ENCODE measurements at regions not wholly inside any gene's neighbourhood (a gene's known extent, or its start where the extent isn't known, plus 50 kb on each side); places are given as distances from the start of the nearest gene placed in this dataset.
A peak's percentile ranks its signal among the peaks of the same experiment; 100 is the strongest.
"Not testable (repeated sequence)": the region's sequence is repeated elsewhere in the genome, so short reads cannot be mapped to it uniquely, and the experiment has no call there.

DNA sequence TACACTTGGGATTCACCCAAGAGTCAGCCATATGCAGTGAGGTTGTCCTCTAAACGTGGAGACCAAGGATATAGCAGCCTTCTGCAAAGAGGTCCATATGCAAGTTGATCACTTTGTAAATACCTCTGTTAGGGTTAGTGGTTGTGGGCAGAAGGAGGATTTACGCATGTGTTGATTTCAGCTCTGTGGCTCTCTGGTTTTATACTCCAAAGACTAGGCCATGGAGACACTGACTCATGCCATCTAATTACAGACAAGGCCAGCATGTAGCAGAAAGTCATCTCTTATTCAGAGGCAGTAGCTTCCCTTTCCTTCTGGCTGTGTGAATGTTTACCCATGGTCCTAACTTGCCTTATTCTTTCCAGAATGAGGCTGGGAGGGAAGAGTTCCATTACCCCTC, 140.9 kb upstream of the GOLGA6L4 start:
- not testable (repeated sequence) for DNase-seq

- DNase-seq = not testable (repeated sequence)
These were observed 138.5 kb upstream of the GOLGA6L4 start for GRCh38 chr15:84097053-84097452.

DNA sequence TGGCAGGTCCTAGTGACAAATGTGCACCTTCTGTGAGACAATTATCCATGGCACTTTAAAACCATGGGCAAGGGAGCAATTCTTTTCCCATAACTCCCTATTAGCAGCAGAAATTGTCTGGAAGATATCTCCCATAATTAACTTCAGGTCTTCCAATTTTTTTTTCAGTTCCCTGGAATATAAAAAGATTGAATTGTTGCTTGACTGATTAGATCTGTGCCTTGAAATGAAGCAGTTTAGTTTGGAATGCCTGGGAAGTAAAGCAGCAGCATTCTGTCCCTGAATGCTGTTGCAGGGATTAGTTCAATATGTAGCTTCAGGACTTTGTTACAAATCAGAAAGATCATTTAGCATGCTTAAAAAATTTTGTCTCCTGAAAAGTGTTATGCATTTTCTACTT, 137.0 kb upstream of the GOLGA6L4 start:
- DNase-seq = no peak

GRCh38 chr15:84099181-84099580, 136.4 kb upstream of the GOLGA6L4 start:
- peak; percentile 47 for DNase-seq

- DNase-seq = no peak
These were observed 132.2 kb upstream of the GOLGA6L4 start for GRCh38 chr15:84103345-84103744.

- DNase-seq = no peak
These were observed 130.7 kb upstream of the GOLGA6L4 start for GRCh38 chr15:84104853-84105252.

DNA sequence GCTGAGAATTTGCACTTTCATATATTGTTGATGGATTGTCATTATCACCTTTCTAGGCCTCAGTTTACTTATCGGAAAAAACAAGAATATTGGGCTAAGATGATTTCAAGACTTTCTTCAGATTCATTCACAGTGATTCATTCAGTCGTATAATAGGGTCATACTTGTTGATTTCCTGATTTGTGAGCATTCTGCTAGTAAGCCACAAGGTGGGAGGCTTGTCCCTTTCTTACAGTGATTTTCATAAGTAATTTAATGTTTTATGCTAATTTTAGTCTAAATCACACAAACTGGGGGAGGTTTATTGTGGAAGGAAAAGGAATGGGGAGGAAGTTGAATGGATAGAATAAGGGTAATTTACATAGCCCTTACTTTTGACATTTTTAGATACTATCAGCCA, 126.8 kb upstream of the GOLGA6L4 start:
- DNase-seq = no peak

GRCh38 chr15:84111575-84111974, 124.0 kb upstream of the GOLGA6L4 start:
- no peak for DNase-seq

- DNase-seq = no peak
These were observed 123.5 kb upstream of the GOLGA6L4 start for GRCh38 chr15:84112025-84112424.

DNA sequence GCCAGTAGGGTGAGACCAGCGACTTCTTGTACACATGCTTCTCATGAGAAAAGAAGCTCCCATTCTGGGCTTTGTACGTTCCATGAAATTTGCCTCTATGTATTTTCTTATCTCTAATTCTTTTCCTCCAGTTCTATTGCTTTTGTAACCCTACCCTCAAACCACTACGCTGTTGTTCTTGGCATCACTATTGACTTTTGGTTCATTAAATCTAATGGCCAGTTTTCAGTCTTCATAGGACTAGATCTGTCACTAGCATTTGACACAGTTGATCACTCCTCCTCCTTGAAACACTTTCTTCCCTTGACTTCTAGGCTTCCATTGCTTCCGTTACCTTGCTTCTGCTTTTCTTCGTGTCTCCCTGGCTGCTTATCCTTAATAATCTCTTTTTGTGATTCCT, 121.7 kb upstream of the GOLGA6L4 start:
- no peak for DNase-seq

DNA sequence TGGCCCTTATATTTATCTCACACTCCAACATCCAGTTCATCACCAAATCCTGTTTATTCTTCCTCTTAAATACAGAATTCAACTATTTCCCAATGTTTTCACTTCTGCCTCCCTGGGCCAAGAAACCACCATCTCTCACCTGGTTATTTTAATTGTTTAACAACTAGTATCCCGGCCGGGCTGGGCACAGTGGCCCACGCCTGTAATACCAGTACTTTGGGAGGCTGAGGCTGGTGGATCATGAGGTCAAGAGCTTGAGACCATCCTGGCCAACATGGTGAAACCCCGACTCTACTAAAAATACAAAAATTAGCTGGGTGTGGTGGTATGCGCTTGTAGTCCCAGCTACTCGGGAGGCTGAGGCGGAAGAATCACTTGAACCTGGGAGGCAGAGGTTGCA, 120.9 kb upstream of the GOLGA6L4 start:
- DNase-seq = not testable (repeated sequence)

GRCh38 chr15:84119351-84119750, 116.2 kb upstream of the GOLGA6L4 start:
- not testable (repeated sequence) for DNase-seq

DNA sequence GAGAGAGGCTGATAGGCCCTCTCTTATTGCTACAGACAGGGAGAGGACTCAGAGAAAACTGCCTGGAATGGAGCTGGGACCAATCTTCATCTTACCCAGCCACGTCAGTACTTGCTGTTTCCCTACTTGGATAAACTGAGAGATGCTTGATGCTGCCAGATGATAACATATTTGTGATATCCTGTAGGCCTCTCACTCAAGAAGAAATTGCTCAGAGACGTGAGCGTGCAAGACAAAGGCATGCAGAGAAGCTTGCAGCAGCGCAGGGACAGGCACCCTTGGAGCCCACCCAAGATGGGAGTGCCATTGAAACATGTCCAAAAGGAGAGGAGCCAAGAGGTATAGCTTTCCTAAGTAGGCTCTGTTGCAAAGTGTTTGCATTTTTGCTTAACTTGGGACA, 114.7 kb upstream of the GOLGA6L4 start:
- DNase-seq = not testable (repeated sequence)

GRCh38 chr15:84128706-84129105, 106.9 kb upstream of the GOLGA6L4 start:
- not testable (repeated sequence) for DNase-seq

DNA sequence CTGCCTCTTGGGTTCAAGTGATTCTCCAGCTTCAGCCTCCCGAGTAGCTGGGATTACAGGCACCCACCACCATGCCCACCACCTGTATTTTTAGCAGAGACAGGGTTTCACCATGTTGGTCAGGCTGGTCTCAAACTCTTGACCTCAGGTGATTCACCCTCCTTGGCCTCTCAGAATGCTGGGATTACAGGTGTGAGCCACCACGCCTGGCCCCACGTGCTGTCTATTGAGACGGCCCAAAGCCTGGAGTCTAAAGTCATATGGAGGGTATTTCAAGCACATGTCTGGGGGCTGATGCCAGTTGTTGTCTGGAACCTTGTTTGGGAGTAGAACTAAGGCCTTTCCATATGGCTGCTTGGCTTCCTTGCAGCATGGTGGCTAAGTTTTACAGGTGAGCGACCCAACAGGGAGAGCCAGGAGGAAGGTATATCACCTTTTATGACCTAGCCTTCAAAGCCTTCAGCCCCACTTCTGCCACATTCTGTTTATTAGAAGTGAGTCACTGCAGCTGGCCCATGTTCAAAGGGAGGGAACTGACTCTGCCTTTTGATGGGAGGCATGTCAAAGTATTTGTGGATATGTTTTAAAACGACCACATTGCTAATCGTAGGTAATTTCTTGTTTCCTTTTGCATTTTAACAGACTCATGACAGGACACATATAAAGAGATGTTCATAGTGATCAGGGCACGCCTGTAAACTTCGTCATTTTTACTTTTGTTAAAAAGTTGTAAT, 105.3 kb upstream of the GOLGA6L4 start:
- peak; percentile 21 for DNase-seq

DNA sequence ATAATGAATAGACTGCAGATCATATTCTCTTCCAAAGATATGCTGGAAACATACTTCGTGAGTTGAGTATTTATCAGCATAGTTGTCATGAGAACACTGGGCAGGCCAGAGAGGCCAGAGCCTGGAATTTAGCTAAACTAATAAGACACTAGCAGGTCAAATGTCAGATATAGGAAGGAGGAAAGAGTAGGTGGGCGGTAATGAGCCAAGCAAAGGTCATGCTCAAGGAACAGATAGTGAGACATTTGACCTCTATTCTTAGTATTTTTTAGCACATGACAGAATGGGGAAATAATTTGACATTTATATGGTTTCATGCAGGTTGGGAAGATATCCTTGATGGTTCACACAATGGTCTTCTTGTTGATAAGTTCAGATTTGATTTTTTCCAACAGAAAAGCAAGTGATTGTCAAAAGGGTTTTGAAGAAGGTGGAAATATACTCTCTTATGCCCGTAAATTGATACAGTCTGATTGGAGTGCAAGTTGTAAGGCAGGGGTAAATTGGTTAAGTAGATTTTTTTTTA, 99.6 kb upstream of the GOLGA6L4 start:
- DNase-seq = not testable (repeated sequence)

- peak; percentile 96 for DNase-seq
These were observed 92.7 kb upstream of the GOLGA6L4 start for GRCh38 chr15:84142888-84143337.

DNA sequence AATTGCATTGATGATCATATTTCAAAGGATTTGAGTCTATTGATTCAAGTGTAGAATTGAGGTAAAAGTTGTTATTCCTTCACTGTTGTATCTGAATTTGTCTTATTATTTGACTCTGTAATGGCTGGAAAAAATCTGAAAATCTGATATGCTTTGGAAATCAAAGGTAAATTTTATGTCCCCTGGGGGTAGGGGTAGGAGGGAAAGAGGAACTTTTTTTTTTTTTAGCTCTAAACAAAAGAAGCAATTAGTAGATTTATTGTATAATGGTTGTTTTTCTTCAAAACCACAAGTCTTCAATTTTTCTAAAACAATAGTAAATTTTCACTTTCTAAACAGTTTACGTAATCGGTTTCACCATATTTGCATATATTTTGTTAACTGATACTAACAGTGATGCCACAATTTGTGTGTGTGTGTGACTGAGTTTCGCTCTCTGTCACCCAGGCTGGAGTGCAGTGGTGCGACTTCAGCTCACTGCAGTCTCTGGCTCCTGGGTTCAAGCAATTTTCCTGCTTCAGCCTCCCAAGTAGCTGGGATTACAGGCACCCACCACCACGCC, 91.7 kb upstream of the GOLGA6L4 start:
- no peak for DNase-seq

DNA sequence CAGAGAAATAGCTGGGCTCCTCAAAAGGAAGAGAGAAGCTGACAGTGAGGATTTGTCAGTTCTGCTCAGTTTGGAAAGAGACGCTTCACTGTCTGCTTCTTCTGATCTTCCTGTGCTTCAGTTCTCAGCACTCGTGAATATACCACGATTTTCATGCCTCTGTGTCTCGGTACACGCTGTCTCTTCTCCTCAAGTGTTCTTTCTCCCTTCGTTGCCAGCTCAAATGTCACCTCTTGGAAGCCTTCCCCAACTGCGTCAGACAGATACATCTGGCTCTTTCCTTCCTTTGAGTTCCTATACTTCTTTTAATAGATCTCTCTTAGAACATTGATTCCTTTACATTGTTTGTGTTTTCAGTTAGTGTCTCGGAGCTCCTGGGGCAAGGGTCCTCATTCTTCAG, 90.6 kb upstream of the GOLGA6L4 start:
- not testable (repeated sequence) for DNase-seq

- DNase-seq = not testable (repeated sequence)
These were observed 89.3 kb upstream of the GOLGA6L4 start for GRCh38 chr15:84146299-84146698.

DNA sequence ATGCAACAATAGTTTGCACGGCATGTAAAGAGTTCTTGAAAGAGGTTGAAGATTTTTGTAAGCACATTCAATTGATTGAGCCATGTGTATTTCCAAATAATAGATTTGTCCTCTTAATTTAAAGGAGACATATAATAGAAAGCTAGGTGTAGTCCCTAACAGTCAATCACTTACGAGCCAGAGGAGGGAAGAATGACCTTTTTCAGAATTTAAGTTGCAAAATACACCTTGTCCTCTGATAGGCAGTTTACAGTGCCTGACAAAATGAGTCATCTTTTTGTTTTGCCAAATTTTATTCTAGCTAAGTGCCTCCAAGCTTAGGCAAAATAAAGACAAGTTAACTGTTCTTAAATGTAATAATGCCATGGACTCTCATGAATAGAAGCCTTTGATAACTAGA, 88.3 kb upstream of the GOLGA6L4 start:
- DNase-seq = not testable (repeated sequence)

DNA sequence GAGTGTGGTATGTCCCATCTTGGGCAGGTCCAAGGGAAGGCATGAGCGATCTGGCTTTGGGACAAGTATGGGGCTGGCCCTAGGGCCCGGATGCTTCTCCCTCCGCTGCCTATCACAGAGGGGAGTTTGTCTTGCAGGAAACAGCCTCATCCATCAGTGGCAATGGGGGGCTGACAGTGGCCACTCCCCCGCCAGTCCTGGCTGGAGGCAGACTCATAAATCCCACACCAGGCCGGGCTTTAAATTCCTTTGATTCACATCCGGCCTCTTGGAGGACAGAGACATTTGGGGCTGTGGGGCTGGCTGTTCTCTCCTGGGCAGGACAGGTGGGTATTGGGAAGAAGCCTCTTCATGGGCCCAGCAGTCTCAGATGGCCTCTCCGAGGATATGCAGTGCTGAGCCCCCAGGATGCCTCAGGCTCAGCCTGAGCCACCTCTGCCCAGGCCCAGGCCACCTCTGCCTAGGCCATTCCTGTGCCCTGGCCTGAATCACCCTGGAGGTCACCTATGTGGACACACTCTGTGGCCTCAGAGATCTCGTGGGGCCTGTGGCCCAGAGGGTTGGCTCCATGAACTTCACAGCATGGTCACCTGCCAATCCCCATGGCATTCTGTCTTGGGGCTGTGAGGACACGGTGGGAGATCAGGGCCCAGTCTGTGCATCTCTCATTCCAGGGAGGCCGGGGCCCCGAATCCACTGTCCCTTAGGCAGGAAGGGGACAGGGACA, 84.2 kb upstream of the GOLGA6L4 start:
- no peak for DNase-seq

DNA sequence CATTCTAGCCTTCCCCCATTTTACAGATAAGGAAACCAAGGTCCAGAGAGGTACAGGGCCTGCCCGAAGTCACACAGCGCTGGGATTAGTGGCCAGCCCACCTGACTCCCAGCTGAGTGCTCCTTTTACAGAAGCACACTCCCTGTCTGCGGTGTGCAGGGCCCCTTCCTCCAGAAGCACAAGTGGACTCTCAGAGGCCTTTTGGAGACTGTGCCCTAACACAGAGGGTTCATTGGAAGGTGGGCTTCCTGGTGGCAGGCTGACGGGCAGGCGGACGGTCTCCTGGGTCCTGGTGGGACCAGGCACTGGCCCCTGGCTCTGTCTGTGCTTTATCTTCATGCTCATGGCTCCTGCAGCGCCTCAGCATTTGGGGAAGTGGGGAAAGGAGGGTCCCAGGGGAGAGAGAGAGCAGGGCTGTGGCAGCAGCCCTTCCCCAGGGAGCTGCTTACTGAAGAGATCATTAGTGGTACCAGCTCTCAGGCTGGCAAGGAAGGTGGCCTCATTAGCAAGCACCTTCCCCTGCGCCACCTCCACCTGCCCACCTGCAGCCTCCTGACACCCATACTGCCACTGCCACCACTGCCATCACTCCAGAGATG, 83.1 kb upstream of the GOLGA6L4 start:
- not testable (repeated sequence) for DNase-seq

Data from eye (tissue), 1 donor.